Keratinocyte (primary cell): ENCODE measurements at regions not wholly inside any gene's neighbourhood (a gene's known extent, or its start where the extent isn't known, plus 50 kb on each side); places are given as distances from the start of the nearest gene placed in this dataset.

Experiments used
- DNase-seq: peaks from one replicate; pipeline ENCODE4 v3.0.0-alpha.2; 2011; ENCODE audit warnings: low read depth, missing footprints, low spot score
- FAIRE-seq: peaks from 2 replicates; lab custom pipeline; 2011; peaks lifted over from hg19 to GRCh38; lab: Jason Lieb, UNC
- H2AFZ ChIP-seq: 2 replicates; pipeline ENCODE4 v1.6.0; 2012; ENCODE audit warnings: low read length, control low read depth, inconsistent platforms; ENCODE audit not compliant: control insufficient read depth
- H3K27ac ChIP-seq: 2 replicates; pipeline ENCODE4 v1.5.1; 2011; ENCODE audit warnings: low read length; ENCODE audit not compliant: control insufficient read depth, insufficient read depth
- H3K27me3 ChIP-seq: 3 replicates; pipeline ENCODE4 v1.6.0; 2011; ENCODE audit warnings: low read length; ENCODE audit not compliant: control insufficient read depth, insufficient read depth; ENCODE audit errors: extremely low read depth
- H3K36me3 ChIP-seq, 2 experiments: 2 replicates in 1 of 2; 3 replicates in 1 of 2; pipeline ENCODE4 v1.5.1; 2011; ENCODE audit warnings: low read length in 2 of 2, mild to moderate bottlenecking in 1 of 2; ENCODE audit not compliant: control insufficient read depth in 2 of 2, insufficient read depth in 2 of 2; ENCODE audit errors: extremely low read depth in 1 of 2
- H3K4me1 ChIP-seq: 3 replicates; pipeline ENCODE4 v1.5.1; 2011; ENCODE audit warnings: low read length; ENCODE audit not compliant: control insufficient read depth, insufficient read depth; ENCODE audit errors: extremely low read depth
- H3K4me2 ChIP-seq: 3 replicates; pipeline ENCODE4 v1.6.0; 2011; ENCODE audit warnings: low read depth, low read length; ENCODE audit not compliant: control insufficient read depth, insufficient read depth; ENCODE audit errors: extremely low read depth
- H3K4me3 ChIP-seq, 3 experiments: fragments of 200-600 bp in 1 of 3; sonication (generic) in 1 of 3; 2 replicates in 2 of 3; 3 replicates in 1 of 3; pipeline ENCODE4 v1.5.1; 2011 to 2016; ENCODE audit warnings: low read length in 3 of 3, mild to moderate bottlenecking in 3 of 3, control low read depth in 2 of 3, inconsistent platforms in 1 of 3, low read depth in 1 of 3, mixed read lengths in 1 of 3, mixed run types in 1 of 3, moderate library complexity in 1 of 3; ENCODE audit not compliant: control insufficient read depth in 2 of 3, insufficient read depth in 2 of 3; ENCODE audit errors: extremely low read depth in 1 of 3
- H3K79me2 ChIP-seq: 2 replicates; pipeline ENCODE4 v1.6.0; 2012; ENCODE audit warnings: low read length; ENCODE audit not compliant: control insufficient read depth, insufficient read depth
- H3K9ac ChIP-seq: 3 replicates; pipeline ENCODE4 v1.6.0; 2011; ENCODE audit warnings: low read length; ENCODE audit not compliant: control insufficient read depth, insufficient read depth; ENCODE audit errors: extremely low read depth
- H3K9me1 ChIP-seq: 3 replicates; pipeline ENCODE4 v1.6.0; 2011; ENCODE audit warnings: low read length; ENCODE audit not compliant: control insufficient read depth, insufficient read depth; ENCODE audit errors: extremely low read depth
- H3K9me3 ChIP-seq: 2 replicates; pipeline ENCODE4 v1.5.1; 2012; ENCODE audit warnings: low read depth, low read length; ENCODE audit not compliant: control insufficient read depth
- H4K20me1 ChIP-seq: 3 replicates; pipeline ENCODE4 v1.6.0; 2011; ENCODE audit warnings: low read length; ENCODE audit not compliant: control insufficient read depth, insufficient read depth; ENCODE audit errors: extremely low read depth
- CTCF ChIP-seq, 3 experiments: IDR thresholded peaks in 1 of 3; conservative IDR thresholded peaks in 1 of 3; optimal IDR thresholded peaks in 1 of 3; 2 replicates in 2 of 3; 3 replicates in 1 of 3; pipeline versions ENCODE3 to v1.5.1; 2011; ENCODE audit warnings: low read length in 3 of 3, mild to moderate bottlenecking in 3 of 3, moderate library complexity in 2 of 3, control low read depth in 1 of 3, inconsistent platforms in 1 of 3; ENCODE audit not compliant: insufficient read depth in 2 of 3; ENCODE audit errors: extremely low read depth in 1 of 3
- EZH2 ChIP-seq: IDR thresholded peaks from one replicate; pipeline ENCODE4 v1.6.1; 2012; ENCODE audit warnings: inconsistent platforms, mild to moderate bottlenecking, low read length, moderate library complexity
- dilution Hi-C: fragments of 300-500 bp; cut with MboI; formaldehyde crosslinking; loops from one replicate; pipeline ENCODE4 v1.7.0; 2020; ENCODE audit warnings: low sequenced_read_pairs; ENCODE audit not compliant: extremely low pct_ligation_motif_present

- no peak for FAIRE-seq
- peaks cover 7% of the 10 kb centered on the region for H3K4me1 ChIP-seq
- no peak for DNase-seq
- H3K9me3 ChIP-seq: no peaks in the 10 kb centered on the region
- H3K36me3 ChIP-seq: no peaks in the 10 kb centered on the region
- TF ChIP-seq EZH2 (no peak), CTCF (optimal IDR thresholded peaks at IDR 0.05 in 1 of 3, IDR thresholded peaks at IDR 0.05 in 1 of 3, conservative IDR thresholded peaks at IDR 0.05 in 1 of 3; ENCODE audit: extremely low read depth in 1 of 3, insufficient read depth in 2 of 3, low read length in 3 of 3) (no peak)
- no peaks in the 10 kb centered on the region for H4K20me1 ChIP-seq
- H3K79me2 ChIP-seq: no peaks in the 10 kb centered on the region
- no peak overlapping the region for H2AFZ ChIP-seq
- no peak overlapping the region for H3K4me3 ChIP-seq
- no peaks in the 10 kb centered on the region for H3K9me1 ChIP-seq
- no peak overlapping the region for H3K4me2 ChIP-seq
- H3K9ac ChIP-seq: no peak overlapping the region
- dilution Hi-C loops: no loop called here
- H3K27ac ChIP-seq: no peak overlapping the region
- no peaks in the 10 kb centered on the region for H3K27me3 ChIP-seq
Measured at GRCh38 chr1:72365693-72366092, 83.4 kb upstream of the NEGR1 start.

GRCh38 chr1:72362538-72362937 lies 80.2 kb upstream of the NEGR1 start:
- H3K9me3 ChIP-seq: no peaks in the 10 kb centered on the region
- H3K27ac ChIP-seq: no peak overlapping the region
- no peaks in the 10 kb centered on the region for H4K20me1 ChIP-seq
- FAIRE-seq (no peak), DNase-seq (no peak)
- no peak overlapping the region for H3K4me2 ChIP-seq
- dilution Hi-C loops: no loop called here
- no peak overlapping the region for H2AFZ ChIP-seq
- no peaks in the 10 kb centered on the region for H3K27me3 ChIP-seq
- peaks cover 7% of the 10 kb centered on the region for H3K4me1 ChIP-seq
- H3K79me2 ChIP-seq: no peaks in the 10 kb centered on the region
- no peak for TF ChIP-seq CTCF (optimal IDR thresholded peaks at IDR 0.05 in 1 of 3, IDR thresholded peaks at IDR 0.05 in 1 of 3, conservative IDR thresholded peaks at IDR 0.05 in 1 of 3; ENCODE audit: extremely low read depth in 1 of 3, insufficient read depth in 2 of 3, low read length in 3 of 3)
- TF ChIP-seq EZH2: no peak
- no peak overlapping the region for H3K4me3 ChIP-seq
- H3K9me1 ChIP-seq: no peaks in the 10 kb centered on the region
- no peaks in the 10 kb centered on the region for H3K36me3 ChIP-seq
- no peak overlapping the region for H3K9ac ChIP-seq
